ENCODE measurements at regions not wholly inside any gene's neighbourhood (a gene's known extent, or its start where the extent isn't known, plus 50 kb on each side); places are given as distances from the start of the nearest gene placed in this dataset.

DNA sequence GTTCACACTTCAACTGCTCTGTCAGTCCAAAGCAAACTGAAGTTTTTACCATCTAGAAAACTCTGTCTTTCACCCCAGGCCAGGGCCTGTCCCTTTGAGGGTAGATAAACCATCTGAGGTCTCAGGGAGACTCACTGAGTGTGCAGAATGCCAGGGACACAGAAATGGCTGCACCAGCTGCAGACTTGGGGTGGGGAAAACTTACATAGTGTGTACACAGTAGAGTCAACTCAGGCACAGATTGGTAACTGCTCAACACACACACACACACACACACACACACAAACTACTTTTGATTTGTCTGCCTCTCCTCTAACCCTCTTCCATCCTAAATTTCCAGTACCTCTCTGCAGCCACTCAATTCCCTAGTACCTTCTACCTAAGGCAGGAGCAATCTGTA is 374.9 kb upstream of the JAG1 start:
- TF ChIP-seq, protein P1, sequence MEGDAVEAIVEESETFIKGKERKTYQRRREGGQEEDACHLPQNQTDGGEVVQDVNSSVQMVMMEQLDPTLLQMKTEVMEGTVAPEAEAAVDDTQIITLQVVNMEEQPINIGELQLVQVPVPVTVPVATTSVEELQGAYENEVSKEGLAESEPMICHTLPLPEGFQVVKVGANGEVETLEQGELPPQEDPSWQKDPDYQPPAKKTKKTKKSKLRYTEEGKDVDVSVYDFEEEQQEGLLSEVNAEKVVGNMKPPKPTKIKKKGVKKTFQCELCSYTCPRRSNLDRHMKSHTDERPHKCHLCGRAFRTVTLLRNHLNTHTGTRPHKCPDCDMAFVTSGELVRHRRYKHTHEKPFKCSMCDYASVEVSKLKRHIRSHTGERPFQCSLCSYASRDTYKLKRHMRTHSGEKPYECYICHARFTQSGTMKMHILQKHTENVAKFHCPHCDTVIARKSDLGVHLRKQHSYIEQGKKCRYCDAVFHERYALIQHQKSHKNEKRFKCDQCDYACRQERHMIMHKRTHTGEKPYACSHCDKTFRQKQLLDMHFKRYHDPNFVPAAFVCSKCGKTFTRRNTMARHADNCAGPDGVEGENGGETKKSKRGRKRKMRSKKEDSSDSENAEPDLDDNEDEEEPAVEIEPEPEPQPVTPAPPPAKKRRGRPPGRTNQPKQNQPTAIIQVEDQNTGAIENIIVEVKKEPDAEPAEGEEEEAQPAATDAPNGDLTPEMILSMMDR (IDR thresholded peaks at IDR 0.05), result no peak
- no peak for TF ChIP-seq POLR2A (IDR thresholded peaks at IDR 0.05)

All from Peyer's patch (tissue), 4 donors.